T-helper 2 cell treated with Interferon-gamma antibody and Interleukin-4, amounts not matched to agents 100 ng/mL and 5 ng/mL, for 36 hours (primary cell): ENCODE measurements at regions not wholly inside any gene's neighbourhood (a gene's known extent, or its start where the extent isn't known, plus 50 kb on each side); places are given as distances from the start of the nearest gene placed in this dataset.

Experiments used
- intact Hi-C: fragments of 100-400 bp; cut with micrococcal nuclease; formaldehyde crosslinking; loops from one replicate; pipeline ENCODE4 v1.15.1; 2023

GRCh38 chr2:223223156-223223555 is 171.2 kb downstream of the KCNE4 start:
- intact Hi-C loops = no loop called here

DNA sequence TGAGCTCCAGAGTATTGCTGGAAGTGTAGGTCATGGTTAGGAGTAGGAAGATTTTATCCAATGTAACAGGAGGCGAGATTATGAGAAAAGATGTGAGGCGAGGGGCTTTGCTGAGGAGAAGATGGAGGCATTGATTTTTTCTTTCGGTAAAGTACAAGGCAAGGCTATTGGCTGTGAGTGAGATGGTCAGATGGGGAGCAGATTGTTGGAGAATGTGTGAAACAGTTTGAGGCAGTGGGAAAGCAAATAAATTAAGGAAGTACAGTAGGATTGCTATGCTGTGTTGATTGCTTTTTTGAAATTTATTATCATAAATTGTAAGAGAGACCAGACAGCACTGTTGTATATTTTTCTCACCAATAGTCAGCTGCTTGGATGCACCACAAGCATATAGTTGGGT is 173.3 kb downstream of the KCNE4 start:
- intact Hi-C loops = no loop called here

GRCh38 chr2:223226264-223226663 is 174.3 kb downstream of the KCNE4 start:
- intact Hi-C loops = no loop called here

DNA sequence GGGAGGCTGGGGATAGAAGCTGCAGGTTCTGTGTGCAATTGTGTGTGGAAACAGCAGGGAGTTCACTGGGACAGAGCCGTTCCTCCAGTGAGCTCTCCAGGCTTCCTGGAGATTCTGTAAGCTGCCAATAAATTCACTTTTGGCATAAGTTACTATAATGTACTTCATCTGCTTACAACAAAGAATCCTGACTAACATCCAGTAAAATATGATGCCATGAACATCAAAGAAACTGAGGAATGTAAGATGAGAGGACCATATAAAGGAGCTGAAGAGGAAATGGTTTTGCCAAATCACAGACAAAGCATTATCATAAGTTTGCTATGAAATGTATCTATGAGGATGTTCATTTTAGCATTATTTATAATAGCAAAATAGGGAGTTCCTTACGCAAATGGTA is 175.3 kb downstream of the KCNE4 start:
- intact Hi-C loops = no loop called here

DNA sequence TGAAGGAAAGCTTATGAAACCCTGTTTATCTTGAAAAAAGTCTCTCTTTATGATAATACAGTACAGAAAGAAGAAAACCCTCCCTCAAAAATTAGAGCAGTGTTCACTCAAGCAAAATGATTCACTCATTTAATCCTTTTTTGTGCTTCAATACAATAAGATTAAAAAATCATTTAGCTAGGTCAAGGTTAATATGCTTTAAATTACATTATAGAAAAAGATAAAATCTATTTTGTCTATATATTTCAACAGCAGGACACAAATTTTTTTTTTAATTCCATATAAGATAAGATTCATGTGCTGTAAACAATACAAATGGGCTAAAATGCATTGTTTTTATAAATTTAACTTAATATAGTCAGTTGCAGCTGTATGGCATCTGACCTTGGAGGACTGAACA is 176.9 kb downstream of the KCNE4 start:
- intact Hi-C loops = no loop called here

- intact Hi-C loops = no loop called here
Observed at GRCh38 chr2:223230352-223230751, 178.4 kb downstream of the KCNE4 start.

GRCh38 chr2:223232285-223232684 is 180.3 kb downstream of the KCNE4 start:
- intact Hi-C loops = no loop called here

GRCh38 chr2:223232896-223233295 is 180.9 kb downstream of the KCNE4 start:
- intact Hi-C loops = no loop called here

GRCh38 chr2:223235986-223236385 is 184.0 kb downstream of the KCNE4 start:
- intact Hi-C loops = no loop called here

DNA sequence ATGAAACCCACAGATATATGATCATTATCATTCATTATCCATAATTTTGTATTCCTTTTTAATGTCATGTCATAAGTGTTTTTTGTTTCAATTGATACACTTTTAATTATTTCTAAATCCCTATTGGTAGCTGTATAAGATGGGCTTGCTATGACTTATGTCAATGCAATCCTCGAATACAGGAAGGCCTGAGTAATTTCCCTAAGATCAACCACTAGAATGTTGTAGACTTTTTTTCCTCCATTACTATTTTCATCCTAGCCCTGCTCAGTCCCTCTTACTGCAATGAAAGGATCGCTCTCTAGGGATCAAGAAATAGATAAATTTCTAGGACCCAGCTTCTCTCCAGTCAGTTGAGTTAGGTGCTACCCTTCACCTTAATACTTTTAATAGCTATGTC is 186.3 kb downstream of the KCNE4 start:
- intact Hi-C loops = no loop called here

DNA sequence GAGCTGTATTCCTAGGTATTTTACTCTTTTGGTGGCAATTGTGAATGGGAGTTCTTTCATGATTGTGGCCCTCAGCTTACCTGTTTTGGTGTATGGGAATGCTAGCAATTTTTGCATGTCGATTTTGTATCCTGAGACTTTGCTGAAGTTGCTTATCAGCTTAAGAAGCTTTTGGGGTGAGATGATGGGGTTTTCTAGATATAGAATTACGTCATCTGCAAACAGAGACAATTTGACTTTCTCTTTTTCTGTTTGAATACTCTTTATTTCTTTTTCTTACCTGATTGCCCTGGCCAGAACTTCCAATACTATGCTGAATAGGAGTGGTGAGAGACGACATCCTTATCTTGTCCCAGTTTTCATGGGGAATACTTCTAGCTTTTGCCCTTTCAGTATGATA is 191.2 kb downstream of the KCNE4 start:
- intact Hi-C loops = no loop called here

DNA sequence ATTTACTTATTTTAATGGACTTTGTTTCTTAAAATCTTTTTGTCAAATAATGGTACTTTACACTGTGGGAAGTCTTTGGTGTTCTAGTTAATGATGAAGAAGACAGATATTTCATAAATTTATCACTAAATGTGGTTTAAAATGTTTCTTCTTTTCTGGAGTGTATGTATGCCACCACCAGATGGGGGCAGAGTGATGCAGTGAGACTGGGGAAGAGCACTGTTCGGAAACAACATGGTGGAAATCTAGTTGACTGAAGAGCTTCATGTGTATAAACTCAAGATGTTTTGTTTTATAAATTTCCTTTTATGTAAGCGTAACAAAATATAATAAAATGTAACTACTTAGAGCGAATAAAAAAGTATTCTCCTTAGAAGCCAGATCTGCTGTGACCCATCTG is 195.1 kb downstream of the KCNE4 start:
- intact Hi-C loops = no loop called here

- intact Hi-C loops = no loop called here
Observed at GRCh38 chr2:223251656-223252229, 199.8 kb downstream of the KCNE4 start.

DNA sequence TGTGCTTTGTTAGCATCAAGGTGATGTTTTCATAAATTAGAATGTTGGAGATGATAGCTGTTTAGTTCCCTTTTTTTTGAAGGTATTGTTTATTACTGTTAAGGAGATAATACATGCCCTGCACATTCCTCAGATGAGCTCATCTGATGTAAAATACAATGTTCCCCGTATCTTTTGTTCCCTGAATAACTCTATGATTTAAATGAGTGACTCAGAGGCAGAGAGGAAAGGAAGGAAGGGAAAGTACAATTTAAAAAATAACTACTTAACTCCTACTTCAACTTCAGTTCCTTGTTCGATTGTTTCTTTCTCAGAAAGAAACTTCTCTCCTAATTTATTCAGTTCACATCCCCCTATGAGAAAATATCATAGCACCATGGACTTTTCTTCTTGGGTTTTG is 208.7 kb downstream of the KCNE4 start:
- intact Hi-C loops = no loop called here

DNA sequence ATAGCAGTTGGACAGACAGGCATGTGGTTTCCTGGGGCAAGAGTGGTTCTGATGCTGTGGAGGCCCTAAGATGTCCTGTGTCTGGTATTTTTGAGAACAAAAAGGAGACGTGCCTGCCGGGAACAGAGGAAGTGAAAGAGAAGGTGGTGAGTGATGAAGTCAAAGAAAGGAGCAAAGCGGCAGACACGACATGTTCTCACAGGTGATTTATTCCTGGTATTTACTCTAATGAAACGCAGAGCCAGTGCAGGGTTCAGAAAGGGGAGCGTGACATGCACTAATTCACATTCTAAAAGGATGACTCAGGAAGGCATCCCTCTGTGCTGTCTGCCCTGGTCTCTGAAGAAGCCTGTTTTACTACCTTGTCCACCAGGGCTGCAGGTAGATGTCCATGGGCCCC is 211.0 kb downstream of the KCNE4 start:
- intact Hi-C loops = no loop called here

- intact Hi-C loops = no loop called here
Observed at GRCh38 chr2:223264541-223265193, 212.7 kb downstream of the KCNE4 start.

GRCh38 chr2:223267160-223267951 is 215.4 kb downstream of the KCNE4 start:
- intact Hi-C loops = no loop called here

DNA sequence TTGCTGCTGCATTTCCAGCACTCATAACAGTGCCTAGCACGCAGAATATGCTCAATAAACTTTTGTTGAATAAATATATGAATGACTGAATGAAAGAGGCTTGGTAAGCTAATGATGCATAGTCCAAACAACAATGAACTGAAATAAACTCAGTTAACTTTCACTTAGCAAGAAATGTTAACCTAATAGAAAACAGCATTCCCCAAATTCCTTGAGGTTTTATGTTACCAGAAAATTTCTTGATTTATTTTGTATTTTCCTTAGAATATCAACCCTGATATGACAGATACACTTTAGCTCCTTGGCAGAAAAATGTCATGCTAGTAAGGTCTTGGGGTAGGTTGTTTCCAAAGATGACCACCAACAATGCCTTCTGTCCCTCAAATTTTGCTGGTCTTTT is 217.4 kb downstream of the KCNE4 start:
- intact Hi-C loops = no loop called here

DNA sequence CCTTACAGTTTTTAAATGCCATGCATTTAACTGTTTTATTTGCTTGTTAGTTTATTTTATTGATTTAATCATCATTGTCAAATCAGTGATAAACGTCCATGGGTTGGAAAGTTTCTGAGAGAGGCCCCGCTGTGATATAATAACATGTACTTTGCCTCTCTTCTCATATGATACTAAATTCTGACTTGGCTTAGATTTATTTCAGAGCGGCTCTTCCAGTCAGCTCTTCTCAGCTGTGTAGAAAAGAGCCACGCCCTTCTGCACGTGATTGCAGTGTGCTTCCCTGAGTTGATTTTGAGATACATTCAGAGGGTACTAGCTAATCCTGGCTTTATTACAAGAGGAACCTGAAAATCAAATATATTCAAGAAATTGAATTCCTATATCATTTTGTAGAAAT is 218.6 kb downstream of the KCNE4 start:
- intact Hi-C loops = no loop called here

GRCh38 chr2:223273995-223274394 is 222.0 kb downstream of the KCNE4 start:
- intact Hi-C loops = no loop called here

- intact Hi-C loops = no loop called here
Observed at GRCh38 chr2:223282221-223282620, 230.2 kb downstream of the KCNE4 start.

GRCh38 chr2:223283329-223283728 is 231.3 kb downstream of the KCNE4 start:
- intact Hi-C loops = no loop called here

GRCh38 chr2:223283771-223284170 is 231.8 kb downstream of the KCNE4 start:
- intact Hi-C loops = no loop called here
